NCI-H2029 (cell line): ENCODE measurements at regions not wholly inside any gene's neighbourhood (a gene's known extent, or its start where the extent isn't known, plus 50 kb on each side); places are given as distances from the start of the nearest gene placed in this dataset.

Experiments
- DNase-seq: peaks from one replicate; lab custom pipeline; 2025; lab: John Stamatoyannopoulos, UW

DNA sequence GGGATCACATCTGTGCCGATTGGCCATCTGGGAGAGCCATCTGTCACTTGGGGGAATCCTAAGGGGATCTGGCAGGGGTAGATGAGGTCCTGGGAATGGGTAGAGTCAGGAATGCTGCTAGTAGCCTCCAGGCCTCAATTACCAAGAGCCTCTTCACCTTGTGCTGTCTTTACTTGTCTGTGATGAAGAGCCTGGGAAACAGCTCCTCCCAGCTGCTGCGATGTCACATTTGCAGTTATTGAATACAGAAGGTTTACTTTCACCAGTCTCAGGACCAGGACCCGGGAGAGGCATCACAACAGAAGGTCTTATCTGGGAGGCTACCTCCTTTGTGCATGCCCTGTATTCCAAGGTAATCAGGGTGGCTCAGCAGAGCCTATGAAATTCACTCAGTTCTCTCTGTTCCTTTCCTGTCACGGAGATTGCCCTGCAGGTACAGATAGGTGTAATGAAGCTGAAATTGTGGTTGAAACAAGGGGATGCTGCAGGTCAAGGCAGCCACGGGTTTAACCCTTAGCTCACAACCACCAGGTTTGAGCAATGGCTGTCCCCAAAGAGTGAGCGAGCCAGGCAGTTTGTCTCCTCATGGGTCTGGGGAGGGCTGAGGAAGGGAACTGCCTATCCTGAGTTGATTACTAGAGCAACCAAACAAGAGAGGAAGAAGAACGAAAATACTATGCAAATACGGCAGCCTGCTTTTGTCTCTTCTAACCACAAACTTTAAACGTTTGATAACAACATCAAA lies 298.9 kb upstream of the RORA start:
- DNase-seq = no peak

DNA sequence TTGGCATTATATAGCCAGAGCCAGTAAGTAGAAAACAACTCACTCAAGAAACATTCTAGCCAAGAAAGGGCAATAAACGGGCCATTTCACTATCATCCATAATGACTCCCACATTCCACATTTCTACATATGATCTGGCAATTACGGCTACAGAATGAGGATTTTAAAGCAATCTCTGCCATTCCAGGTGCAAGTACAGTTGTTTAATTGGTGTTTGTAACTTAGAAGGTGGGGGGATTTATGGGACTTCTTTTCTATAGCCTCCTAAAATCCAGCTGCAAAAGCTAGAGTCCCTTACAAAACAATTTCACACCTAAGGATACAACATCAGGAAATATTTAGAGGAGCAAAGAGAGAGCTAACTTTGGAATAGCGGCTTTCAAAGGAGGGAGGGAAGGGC lies 295.4 kb upstream of the RORA start:
- DNase-seq = no peak

DNA sequence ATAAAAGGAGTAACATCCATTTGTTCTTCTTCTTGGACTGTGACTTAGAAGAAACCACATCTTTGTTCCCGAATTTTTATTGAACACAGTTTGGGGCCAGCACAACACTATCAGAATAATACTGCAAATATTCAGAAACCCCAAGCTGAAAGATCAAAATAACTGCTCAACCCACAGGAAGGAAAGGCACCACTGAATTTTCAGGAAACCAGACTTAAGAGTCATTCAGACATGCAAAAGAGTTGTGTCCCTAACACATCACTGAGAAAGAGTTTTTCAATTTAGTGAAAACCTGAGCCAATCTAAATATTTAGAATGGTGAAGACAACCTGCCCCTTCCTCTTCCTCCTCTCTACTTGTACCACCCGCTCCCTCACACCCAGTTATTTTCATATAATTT lies 295.0 kb upstream of the RORA start:
- no peak for DNase-seq

DNA sequence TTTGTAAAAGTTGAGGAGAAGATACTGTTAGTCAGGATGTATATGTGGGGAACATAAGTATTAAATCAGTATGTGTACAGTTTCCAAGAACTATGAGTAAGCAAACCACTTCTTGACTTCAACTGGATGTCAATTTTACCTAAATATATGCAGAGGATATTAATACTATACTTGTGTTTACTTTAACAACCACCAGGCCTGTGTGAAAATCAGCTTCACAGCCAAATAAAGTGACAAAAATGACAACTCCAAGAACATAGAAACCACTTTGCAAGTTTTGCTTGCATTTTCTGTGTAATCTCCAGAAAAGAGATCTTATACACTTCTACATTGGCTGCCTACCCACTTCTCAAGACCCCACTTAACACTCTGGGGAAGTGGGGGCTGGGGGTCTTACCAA lies 293.3 kb upstream of the RORA start:
- no peak for DNase-seq

DNA sequence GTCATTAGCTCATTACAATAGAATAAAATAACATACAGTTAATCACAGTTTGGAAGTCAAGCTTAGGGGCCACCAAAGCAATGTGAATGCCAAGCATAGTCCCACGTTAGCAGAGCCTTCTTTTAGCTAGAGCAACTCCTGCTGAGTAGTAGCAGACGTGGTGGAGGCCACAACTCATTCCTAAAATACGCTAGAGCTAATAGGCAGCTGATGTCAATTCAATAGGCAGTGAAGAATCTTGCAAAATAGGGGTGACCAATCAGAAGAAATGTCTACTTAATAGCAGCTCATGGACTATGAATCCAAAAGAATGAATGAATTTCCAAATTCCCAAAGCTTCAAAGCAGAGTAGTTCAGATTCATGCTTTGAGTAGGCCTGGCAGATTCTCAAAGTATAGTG lies 292.9 kb upstream of the RORA start:
- no peak for DNase-seq

DNA sequence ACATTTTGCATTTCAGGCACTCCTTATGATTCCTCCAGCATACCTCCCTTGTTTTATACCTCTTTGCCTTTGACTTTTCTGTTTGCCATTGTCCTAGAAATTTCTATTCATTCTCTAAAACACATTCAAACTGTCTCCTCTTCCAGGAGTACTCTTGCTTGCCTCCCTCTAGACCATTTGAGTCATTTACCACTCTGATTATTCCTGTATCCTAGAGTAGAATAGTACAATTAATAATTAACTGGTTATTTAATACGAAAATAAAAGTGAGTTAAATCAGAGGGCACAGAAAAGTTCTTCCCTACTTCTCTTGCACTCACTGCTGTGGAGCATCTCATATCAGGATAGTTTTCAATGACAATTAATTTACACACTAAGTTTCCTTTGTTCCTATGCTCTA lies 290.2 kb upstream of the RORA start:
- no peak for DNase-seq

DNA sequence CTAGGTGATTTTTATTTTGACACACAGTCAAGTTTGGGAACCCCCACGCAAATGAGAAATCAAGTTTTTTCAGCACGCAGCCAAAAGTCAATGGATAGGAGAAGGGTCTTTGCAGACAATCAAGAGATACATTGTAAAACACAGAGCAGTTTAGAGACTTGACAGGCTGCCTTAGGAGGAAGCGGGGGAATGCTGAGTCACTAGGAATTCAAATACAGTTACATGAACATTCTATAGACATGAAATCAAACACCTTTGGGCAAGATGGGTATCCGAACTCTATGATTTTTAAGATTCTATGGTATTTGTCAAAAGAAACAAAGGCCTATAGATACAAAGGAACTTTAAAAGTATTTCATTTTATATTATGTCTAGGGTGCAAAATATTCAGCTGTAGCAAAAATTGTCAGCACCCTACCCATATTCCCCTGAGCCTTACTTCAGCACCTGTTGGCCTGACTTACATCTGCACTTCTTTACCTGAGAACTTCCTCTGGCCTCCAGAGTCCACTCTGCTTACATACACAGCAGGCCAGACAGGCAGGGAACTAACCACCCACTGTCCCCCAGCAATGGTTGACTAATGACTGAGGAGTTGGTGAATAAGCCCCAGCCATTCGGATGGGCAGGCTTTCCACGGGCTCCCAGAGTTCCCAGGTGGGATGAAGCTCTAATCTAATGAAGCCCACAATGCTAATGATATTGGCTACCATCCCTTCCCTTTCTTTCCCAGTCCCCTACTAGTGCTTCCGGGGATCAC lies 289.3 kb upstream of the RORA start:
- DNase-seq = no peak

DNA sequence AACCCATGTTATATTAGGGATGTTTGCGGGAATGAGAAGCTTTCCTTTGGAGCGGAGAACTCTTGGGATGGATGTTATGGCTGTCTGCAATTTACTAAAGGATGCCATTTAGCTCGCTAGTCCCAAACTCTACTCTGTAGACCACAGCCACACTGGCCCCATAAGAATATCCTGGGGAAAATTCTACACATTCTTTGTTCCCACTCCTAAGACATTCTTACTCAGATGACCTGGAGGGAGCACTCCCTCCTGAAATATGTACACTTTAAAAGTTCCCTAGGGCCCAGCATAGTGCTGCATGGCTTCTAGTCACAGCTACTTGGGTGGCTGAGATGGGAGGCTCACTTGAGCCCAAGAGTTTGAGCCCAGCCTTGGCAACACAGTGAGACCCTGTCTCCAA lies 288.7 kb upstream of the RORA start:
- DNase-seq = no peak

DNA sequence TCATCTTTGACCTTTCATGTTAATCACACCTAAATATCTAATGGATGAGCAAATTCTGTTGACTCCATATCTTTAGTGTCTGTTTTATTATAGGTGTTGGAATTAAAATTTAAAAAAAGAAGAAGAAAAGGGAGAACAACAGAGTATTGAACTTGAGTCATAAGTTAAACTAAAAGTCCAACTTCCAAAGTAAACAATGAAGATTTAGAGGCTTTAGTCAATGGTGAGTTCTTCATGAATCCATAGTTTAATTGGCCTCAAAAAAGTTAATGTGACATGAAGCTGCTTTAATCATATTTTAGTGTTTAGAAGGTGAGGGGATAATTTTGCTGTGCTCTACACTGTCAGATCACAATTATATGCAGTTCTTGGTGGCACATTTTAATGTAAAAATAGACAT lies 288.2 kb upstream of the RORA start:
- DNase-seq = no peak

DNA sequence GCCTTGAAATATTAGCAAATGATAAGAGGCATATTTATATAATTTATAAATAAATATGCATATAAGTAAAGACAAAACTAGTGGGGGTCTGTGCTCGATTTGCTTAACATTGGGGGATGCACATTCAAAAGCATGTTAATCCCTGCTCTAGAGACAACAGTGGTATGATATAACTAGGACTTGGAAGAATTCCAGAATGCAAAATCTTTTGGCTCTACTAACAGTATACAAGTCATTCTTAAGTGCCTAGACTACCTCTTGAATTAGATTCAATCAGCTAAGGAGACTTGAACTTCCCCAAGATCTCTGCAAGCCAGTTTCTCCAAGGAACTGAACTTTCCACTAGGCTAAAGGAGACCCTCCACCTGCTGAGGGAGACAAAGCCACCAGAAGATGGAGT lies 282.7 kb upstream of the RORA start:
- DNase-seq = no peak

DNA sequence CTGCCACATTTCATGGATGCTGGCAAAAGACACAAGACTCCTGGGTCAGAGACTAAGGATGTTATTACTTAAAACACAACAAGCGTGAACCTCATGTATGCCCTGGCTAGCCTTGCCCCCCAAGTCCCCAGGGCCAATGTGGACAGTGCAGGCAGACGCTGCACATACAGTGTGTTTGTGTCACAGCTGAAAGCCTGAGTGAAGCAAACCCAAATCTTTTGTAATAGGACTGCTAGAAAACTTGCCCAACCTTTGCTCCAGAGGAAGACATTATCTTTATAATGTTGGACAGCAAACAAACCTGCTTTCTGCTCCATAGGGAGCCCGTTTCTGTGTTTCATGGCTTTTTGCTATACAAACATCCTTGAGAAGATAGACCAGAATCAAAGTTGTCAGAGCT lies 282.0 kb upstream of the RORA start:
- no peak for DNase-seq

DNA sequence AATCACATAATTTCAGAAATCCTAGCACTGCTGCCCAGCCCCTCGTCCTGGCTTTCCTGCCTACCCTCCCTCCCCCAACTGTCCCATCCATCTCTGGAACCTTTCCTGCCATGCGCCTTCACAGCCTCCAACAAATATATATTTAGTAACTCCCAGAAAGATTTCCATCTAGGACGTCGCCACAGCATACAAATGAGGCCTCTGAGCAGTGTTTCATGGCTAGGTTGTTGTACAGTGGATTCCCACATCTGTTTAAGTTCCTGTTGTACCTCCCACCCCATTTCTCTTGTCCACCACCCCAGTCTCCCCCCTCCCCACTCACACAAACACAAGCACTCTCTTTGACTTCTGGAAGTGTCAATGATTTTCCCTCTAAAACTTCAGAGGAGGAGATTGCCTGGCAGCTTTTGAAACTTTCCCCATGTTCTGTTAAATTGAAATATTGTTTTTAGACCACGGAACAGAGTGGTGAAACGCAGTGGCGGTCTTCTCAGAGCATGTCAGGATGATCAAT lies 280.3 kb upstream of the RORA start:
- no peak for DNase-seq

DNA sequence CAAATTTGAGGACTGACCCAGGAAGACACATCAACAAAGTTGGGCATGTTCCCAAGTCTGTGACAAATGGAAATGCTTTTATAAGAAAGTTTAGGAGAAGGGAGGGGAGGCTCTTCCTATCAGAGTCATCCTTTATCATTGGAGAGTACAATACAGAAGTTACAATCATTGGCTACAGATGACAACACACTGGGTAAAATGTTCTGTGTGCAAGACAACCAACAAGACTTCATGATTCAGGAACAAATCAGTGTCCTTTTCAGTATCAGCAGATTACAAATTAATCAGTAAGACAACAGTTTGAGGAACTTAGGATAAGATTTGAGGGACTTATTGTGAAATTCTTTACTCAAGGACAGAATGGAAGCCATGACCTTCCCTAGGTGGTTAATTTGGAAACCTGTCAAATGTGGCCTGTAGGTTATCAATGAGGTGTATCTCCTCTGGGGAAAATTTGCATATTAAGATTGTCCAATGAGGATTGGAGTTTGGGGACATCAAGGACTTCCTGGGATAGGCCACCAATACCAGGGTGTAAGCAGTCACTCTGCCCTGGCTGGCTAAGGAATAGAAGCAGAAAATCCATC lies 274.4 kb upstream of the RORA start:
- DNase-seq = no peak

DNA sequence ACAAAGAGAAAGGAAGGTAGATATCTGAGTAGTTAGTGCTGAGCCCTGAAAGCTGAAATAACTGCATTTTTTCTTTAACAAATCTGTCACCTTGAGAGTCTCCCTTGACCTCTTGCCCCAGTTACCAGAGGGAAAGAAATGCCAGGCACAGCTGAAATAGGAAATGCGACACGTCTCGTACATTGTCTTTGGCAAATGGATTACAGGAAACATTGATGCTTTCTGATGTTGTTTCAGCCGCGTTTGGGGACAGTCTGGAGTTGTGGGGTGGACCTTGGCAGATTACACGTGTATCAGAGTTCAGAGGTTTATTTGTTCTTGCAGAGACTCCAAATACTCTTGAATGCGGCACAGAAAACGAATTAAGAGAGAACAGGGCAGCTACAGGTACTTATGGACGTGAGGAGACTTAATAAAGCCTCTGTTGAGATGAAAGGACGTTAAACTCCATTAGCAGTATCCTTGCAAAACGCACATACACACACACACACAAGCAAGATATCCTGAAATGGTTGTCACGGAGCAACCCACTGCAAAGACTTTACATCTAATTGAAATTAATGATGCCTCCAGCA lies 272.8 kb upstream of the RORA start:
- no peak for DNase-seq

DNA sequence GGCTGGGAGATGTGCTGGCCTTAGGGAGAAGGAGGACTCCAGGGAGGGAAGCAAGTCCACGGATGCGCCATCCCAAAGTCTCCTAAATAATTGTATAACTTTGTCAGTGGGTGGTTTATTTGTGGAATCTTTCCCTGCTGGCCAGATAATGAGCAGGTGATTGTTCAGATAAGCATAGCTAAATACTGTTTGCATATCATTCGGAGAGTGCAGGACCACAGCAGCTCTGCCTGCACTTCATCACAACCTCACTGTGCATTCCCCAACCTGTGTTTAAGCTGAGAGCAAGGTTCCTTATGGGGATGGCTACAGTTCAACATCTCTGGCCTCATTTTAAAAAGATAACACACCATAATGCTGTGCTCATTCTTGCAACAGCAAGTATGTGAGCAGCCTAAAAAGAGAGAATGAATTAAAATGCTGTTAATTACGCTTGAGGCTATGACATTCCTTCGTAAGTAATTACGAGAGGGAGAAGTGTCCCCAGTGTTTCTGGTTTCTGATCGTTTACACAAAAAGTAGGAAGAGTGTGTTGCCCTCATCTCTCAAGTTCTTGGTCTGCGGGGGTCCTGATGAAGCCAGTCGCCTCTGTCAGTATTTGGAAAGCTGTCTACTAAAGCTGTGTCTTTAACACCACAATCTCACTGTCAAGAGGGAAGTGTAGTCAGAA lies 272.0 kb upstream of the RORA start:
- no peak for DNase-seq

DNA sequence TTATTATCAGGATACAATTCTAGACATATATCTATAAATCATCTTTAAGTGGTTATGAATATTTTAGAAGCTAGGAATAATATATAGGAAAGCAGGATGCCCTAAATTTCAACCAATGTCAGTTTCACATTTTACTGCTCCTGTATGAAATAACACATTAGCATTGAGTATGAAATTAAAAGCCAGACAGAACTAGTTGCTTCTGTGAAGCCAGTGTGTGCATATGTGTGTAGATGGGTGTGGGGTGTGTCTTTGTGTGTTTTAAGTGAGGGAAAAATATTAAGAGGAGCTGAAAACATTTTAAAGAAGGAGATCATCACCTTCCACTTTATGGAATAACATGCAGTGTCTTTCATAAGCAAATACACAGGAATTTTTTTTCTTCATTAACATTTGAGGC lies 271.4 kb upstream of the RORA start:
- no peak for DNase-seq

DNA sequence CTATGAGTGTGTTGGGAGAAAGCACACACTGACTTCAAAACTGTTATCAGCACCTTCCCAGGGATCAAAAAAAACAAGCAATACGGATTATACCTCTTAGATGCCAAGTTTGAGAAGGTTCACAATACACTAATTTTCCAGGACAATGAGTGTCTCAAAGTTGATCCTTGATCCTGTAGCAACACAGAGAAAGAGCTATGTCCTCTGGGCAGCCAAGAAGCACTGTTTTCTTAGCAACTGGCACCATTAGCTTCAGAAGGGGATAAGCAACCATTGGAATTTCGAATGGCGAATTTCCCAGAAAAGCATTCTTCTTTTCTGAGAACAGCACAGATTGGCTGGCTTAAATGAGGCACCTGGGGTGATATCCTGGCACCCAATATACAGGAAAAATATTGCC lies 270.3 kb upstream of the RORA start:
- no peak for DNase-seq

DNA sequence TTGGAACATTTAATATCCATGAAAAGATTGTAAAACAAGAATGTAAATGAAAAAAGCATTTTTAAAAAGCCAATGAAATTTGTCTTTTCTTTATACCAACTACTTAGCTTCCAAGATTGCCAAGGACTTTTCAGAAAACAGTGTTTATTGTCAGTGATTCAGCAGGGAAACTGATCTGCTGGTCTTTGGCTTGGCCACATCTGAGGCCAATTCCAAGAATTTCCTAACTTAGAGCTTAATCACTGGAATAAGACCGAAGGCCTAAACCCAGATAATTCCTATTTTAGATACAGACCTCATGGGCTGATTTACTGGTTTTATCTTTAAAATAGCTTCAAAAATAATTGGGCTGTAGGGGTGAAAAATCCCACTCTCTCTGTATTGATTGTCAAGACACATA lies 260.5 kb upstream of the RORA start:
- DNase-seq = no peak

DNA sequence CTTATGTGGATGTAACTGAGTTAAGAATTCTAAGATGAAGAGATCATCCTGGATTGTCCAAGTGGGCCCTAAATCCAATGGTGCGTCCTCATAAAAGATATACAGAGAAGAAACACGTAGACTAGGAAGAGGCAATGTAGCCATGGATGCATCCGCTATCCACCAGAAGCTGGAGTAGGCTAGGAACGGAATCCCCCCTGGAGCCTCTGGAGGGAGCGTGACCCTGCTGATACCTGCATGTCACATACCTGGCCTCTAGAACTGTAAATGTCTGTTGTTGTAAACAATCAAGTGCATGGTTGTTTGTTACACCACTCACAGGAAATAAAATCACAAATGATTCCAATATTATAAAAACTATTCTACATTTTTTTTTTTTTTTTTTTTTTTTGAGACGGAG lies 254.5 kb upstream of the RORA start:
- no peak for DNase-seq

DNA sequence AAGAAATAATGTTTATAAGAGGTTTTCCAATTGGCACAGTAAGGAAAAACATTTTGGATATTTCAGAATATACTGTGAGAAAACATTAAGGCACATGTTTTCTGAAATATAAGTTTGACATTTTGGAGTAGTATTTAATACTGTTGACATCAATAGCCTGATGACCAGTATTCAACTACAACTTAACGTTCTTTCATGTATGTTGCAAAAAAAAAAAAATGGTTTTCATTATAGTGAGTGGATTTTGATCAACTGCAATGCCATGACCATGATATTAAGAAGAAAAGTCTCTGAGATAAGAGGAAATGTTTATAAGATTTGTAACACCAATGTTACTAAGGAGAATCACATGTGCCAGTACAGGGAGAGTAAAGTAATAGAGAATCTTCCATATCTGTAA lies 252.8 kb upstream of the RORA start:
- no peak for DNase-seq

DNA sequence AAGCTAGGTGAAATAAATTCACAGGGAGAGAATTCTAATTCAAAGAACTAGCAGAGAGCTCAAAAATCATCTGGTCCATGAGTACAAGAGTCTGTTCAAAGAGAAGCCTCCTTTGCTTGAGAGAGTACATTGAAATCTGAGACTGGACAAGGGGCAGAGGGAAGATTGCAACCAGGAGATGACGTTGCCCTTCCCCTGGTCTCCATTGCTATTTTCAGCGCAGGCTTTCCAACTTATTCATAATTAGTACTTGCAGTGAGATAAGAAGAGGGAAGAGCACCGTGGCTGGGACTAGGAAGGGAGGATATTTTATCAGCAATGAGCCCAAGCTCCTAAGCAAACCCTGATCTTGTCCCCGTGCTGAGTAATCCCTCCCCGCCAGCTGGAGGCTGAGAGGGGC lies 251.8 kb upstream of the RORA start:
- DNase-seq = no peak

DNA sequence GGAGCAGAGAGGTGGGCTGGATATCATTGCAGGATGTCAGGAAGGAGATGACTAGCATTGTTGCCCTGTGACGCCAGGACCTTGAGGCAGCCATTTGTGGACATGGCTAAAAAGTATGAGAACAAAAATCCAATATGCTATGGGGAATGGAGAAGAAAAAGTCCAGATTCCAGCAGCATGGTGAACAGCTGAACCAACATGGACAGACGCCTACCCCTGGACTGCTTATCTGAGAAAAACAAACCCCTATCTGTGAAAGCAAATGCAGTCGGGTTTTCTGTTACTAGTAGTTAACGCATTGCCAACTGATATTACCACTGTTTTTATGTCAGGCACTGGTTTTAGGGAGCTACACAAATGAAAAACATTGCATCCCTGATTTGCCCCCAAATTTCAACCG lies 251.2 kb upstream of the RORA start:
- no peak for DNase-seq
